KMS-11 (cell line): ENCODE measurements at regions not wholly inside any gene's neighbourhood (a gene's known extent, or its start where the extent isn't known, plus 50 kb on each side); places are given as distances from the start of the nearest gene placed in this dataset.

ENCODE experiments used
- H2AFZ ChIP-seq: fragments of 200-600 bp; sonication (generic); 2 replicates; pipeline ENCODE4 v1.6.1; 2016; ENCODE audit warnings: antibody characterized with exemption, mixed run types, low read depth
- H3K27ac ChIP-seq: fragments of 200-600 bp; sonication (generic); 2 replicates; pipeline ENCODE4 v1.6.1; 2016; ENCODE audit warnings: mild to moderate bottlenecking, mixed run types
- H3K27me3 ChIP-seq: fragments of 200-600 bp; sonication (generic); 2 replicates; pipeline ENCODE4 v1.6.1; 2017; ENCODE audit warnings: mild to moderate bottlenecking, low read depth, mixed run types, moderate library complexity; ENCODE audit not compliant: insufficient read depth
- H3K36me3 ChIP-seq: fragments of 200-600 bp; sonication (generic); 2 replicates; pipeline ENCODE4 v1.6.1; 2017; ENCODE audit warnings: mild to moderate bottlenecking, mixed run types; ENCODE audit not compliant: insufficient read depth
- H3K4me1 ChIP-seq: fragments of 200-600 bp; sonication (generic); 2 replicates; pipeline ENCODE4 v1.6.1; 2016; ENCODE audit warnings: mild to moderate bottlenecking, low read depth, mixed run types; ENCODE audit not compliant: poor library complexity, severe bottlenecking
- H3K4me2 ChIP-seq: fragments of 200-600 bp; sonication (generic); 2 replicates; pipeline ENCODE4 v1.7.0; 2016; ENCODE audit warnings: mild to moderate bottlenecking, mixed run types
- H3K4me3 ChIP-seq: fragments of 200-600 bp; sonication (generic); IDR thresholded peaks from 2 replicates; pipeline ENCODE4 v1.6.1; 2017; ENCODE audit warnings: low read depth, low read length, mixed read lengths; ENCODE audit not compliant: insufficient read depth
- H3K79me2 ChIP-seq: fragments of 200-600 bp; sonication (generic); 2 replicates; pipeline ENCODE4 v1.6.1; 2016; ENCODE audit warnings: low read depth, mixed run types; ENCODE audit not compliant: insufficient read depth
- H3K9ac ChIP-seq: fragments of 200-600 bp; sonication (generic); 2 replicates; pipeline ENCODE4 v1.6.1; 2016; ENCODE audit warnings: mild to moderate bottlenecking, mixed run types
- H4K20me1 ChIP-seq: fragments of 200-600 bp; sonication (generic); 2 replicates; pipeline ENCODE4 v1.6.1; 2016; ENCODE audit warnings: mild to moderate bottlenecking, mixed run types; ENCODE audit not compliant: insufficient read depth
- TF ChIP-seq, protein P1 (sequence below): fragments of 200-600 bp; sonication (generic); conservative IDR thresholded peaks from 2 replicates; pipeline ENCODE4 v1.6.1; 2017; ENCODE audit warnings: low read depth, mild to moderate bottlenecking, antibody characterized with exemption, low read length, moderate library complexity, mixed read lengths

- TF ChIP-seq, protein P1, sequence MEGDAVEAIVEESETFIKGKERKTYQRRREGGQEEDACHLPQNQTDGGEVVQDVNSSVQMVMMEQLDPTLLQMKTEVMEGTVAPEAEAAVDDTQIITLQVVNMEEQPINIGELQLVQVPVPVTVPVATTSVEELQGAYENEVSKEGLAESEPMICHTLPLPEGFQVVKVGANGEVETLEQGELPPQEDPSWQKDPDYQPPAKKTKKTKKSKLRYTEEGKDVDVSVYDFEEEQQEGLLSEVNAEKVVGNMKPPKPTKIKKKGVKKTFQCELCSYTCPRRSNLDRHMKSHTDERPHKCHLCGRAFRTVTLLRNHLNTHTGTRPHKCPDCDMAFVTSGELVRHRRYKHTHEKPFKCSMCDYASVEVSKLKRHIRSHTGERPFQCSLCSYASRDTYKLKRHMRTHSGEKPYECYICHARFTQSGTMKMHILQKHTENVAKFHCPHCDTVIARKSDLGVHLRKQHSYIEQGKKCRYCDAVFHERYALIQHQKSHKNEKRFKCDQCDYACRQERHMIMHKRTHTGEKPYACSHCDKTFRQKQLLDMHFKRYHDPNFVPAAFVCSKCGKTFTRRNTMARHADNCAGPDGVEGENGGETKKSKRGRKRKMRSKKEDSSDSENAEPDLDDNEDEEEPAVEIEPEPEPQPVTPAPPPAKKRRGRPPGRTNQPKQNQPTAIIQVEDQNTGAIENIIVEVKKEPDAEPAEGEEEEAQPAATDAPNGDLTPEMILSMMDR: no peak
- Histone ChIP-seq H2AFZ (no peak overlapping the region), H3K79me2 (no peaks in the 10 kb centered on the region)
Observed at GRCh38 chr10:21003240-21003822, 106.2 kb upstream of the NEBL start.

DNA sequence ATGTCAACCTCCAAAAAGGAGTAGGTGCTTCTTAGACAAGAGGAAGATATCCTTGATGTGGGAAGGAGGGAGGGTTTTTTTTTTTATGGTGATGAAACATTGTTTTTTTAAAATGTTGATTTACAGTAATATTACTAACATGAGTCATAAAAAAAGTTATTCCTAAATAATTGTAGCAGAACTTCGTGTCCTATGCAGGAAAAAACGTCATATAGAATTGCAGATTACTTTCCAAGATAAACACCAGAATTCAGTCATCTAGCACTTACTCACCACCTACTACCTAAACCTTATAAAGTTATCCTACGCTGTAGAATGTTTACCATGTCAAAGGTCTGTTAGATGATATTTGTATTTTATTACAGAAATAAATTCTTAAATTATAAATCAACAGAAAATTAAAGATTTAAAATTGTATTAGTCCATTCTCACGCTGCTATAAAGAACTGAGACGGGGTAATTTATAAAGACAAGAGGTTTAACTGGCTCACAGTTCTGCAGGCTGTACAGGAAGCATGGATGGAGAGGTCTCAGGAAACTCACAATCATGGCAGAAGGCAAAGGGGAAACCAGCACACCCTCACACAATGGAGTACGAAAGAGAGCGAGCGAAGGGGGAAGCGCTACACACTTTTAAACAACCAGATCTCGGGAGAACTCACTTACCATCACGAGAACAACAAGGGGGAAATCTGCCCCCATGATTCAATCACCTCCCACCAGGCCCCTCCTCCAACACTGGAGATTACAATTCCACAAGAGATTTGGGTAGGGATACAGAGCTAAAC lies 105.2 kb upstream of the NEBL start:
- Histone ChIP-seq H3K4me2 (no peak overlapping the region), H3K27me3 (no peaks in the 10 kb centered on the region), H3K36me3 (no peaks in the 10 kb centered on the region), H4K20me1 (no peaks in the 10 kb centered on the region), H3K79me2 (no peaks in the 10 kb centered on the region), H3K9ac (no peak overlapping the region), H2AFZ (no peak overlapping the region), H3K4me1 (no peaks in the 10 kb centered on the region), H3K27ac (no peak overlapping the region), H3K4me3 (no peak overlapping the region)
- TF ChIP-seq, protein P1: no peak

More at GRCh38 chr10:21003240-21003822, 106.2 kb upstream of the NEBL start:
- Histone ChIP-seq H3K4me3 (no peak overlapping the region), H3K27me3 (no peaks in the 10 kb centered on the region), H3K9ac (no peak overlapping the region), H3K4me1 (no peaks in the 10 kb centered on the region), H3K36me3 (no peaks in the 10 kb centered on the region), H3K4me2 (no peak overlapping the region), H4K20me1 (no peaks in the 10 kb centered on the region), H3K27ac (no peak overlapping the region)

DNA sequence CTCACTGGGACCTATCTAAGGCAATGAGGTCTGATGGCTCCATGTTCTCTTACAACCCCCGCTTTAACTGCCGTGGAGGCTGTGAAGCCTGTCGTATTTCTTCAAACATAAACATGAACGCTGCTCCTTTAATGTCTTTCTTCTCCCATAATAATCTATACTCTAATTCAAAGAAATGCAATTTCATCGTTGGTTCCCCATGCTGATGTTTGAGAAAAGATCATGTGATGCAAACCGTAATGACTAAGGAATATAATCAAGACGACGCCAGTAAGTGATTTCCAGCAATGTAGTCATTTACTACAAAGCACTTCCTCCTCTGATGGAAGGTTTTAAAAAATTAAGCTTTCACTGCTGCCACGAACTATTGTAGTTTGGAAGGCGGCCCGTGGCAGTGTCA lies 102.6 kb upstream of the NEBL start:
- no peak overlapping the region for H3K9ac ChIP-seq
- H3K79me2 ChIP-seq: no peaks in the 10 kb centered on the region
- H3K4me2 ChIP-seq: no peak overlapping the region
- no peaks in the 10 kb centered on the region for H3K4me1 ChIP-seq
- TF ChIP-seq, protein P1: no peak
- H3K27ac ChIP-seq: no peak overlapping the region
- no peak overlapping the region for H2AFZ ChIP-seq
- H3K27me3 ChIP-seq: no peaks in the 10 kb centered on the region
- no peaks in the 10 kb centered on the region for H4K20me1 ChIP-seq
- no peaks in the 10 kb centered on the region for H3K36me3 ChIP-seq
- H3K4me3 ChIP-seq: no peak overlapping the region

DNA sequence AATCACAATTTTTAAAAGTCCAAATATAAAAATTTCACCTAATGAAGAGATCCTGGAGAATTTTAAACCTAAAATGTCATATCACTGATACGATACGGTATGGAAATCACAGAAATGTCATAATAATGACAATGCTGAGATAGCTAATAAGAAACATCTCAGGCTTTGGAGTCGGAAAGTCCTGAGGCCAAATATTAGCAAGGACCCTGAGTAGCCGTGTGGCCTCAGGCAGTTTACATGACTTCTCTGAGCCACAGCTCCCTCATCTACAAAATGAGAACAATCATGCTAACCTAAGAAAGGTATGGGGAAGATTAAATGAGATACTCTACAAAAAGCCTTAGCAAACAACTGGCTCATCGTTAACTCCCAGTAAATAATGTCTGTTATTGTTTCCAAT lies 100.9 kb upstream of the NEBL start:
- H4K20me1 ChIP-seq: no peaks in the 10 kb centered on the region
- TF ChIP-seq, protein P1: no peak
- H3K4me2 ChIP-seq: no peak overlapping the region
- no peak overlapping the region for H3K9ac ChIP-seq
- H2AFZ ChIP-seq: no peak overlapping the region
- H3K27ac ChIP-seq: no peak overlapping the region
- no peaks in the 10 kb centered on the region for H3K4me1 ChIP-seq
- H3K79me2 ChIP-seq: no peaks in the 10 kb centered on the region
- no peaks in the 10 kb centered on the region for H3K36me3 ChIP-seq
- no peaks in the 10 kb centered on the region for H3K27me3 ChIP-seq
- H3K4me3 ChIP-seq: no peak overlapping the region
